Activated T-helper 17 cell treated with anti-CD3 and anti-CD28 coated beads, Interleukin-2, amount 50 U/mL, for 72 hours (primary cell): ENCODE measurements at regions not wholly inside any gene's neighbourhood (a gene's known extent, or its start where the extent isn't known, plus 50 kb on each side); places are given as distances from the start of the nearest gene placed in this dataset.
"Not testable (repeated sequence)": the region's sequence is repeated elsewhere in the genome, so short reads cannot be mapped to it uniquely, and the experiment has no call there.

Source experiments
- ATAC-seq: fragments of 150-1000 bp; cut with Tn5 transposase; replicated peaks from 2 replicates; pipeline ENCODE4 v1.10.0; 2021; ENCODE audit warnings: mild to moderate bottlenecking, moderate library complexity
- H3K27ac Mint-ChIP-seq: one replicate; pipeline ENCODE4 v1.8.0; 2022; ENCODE audit warnings: mixed read lengths
- H3K27me3 Mint-ChIP-seq: one replicate; pipeline ENCODE4 v1.8.0; 2022; ENCODE audit warnings: mixed read lengths
- H3K36me3 Mint-ChIP-seq: one replicate; pipeline ENCODE4 v1.8.0; 2022; ENCODE audit warnings: low read depth, mild to moderate bottlenecking, mixed read lengths
- H3K4me1 Mint-ChIP-seq: one replicate; pipeline ENCODE4 v1.8.0; 2022; ENCODE audit warnings: mixed read lengths
- H3K4me3 Mint-ChIP-seq: one replicate; pipeline ENCODE4 v1.8.0; 2022; ENCODE audit warnings: mild to moderate bottlenecking, mixed read lengths
- H3K9me3 Mint-ChIP-seq: one replicate; pipeline ENCODE4 v1.8.0; 2022; ENCODE audit warnings: mixed read lengths

GRCh38 chr5:173680660-173681242 is 64.3 kb upstream of the BOD1 start:
- no peaks in the 10 kb centered on the region for H3K27me3 Mint-ChIP-seq
- no peaks in the 10 kb centered on the region for H3K4me1 Mint-ChIP-seq
- no peak overlapping the region for H3K4me3 Mint-ChIP-seq
- no peaks in the 10 kb centered on the region for H3K36me3 Mint-ChIP-seq
- no peak overlapping the region for H3K27ac Mint-ChIP-seq
- H3K9me3 Mint-ChIP-seq = no peaks in the 10 kb centered on the region
- no peak for ATAC-seq

- Mint-ChIP-seq H3K27ac (no peak overlapping the region), H3K27me3 (no peaks in the 10 kb centered on the region), H3K4me1 (no peaks in the 10 kb centered on the region), H3K36me3 (no peaks in the 10 kb centered on the region), H3K9me3 (no peaks in the 10 kb centered on the region), H3K4me3 (no peak overlapping the region)
- no peak for ATAC-seq
Observed at GRCh38 chr5:173682313-173682712, 65.9 kb upstream of the BOD1 start.

GRCh38 chr5:173684535-173684934 is 68.1 kb upstream of the BOD1 start:
- ATAC-seq, H3K27me3 Mint-ChIP-seq: not testable (repeated sequence)

GRCh38 chr5:173686950-173687349 is 70.5 kb upstream of the BOD1 start:
- no peaks in the 10 kb centered on the region for H3K36me3 Mint-ChIP-seq
- H3K27ac Mint-ChIP-seq = no peak overlapping the region
- H3K27me3 Mint-ChIP-seq = no peaks in the 10 kb centered on the region
- H3K4me3 Mint-ChIP-seq = no peak overlapping the region
- no peak for ATAC-seq
- no peaks in the 10 kb centered on the region for H3K4me1 Mint-ChIP-seq
- no peaks in the 10 kb centered on the region for H3K9me3 Mint-ChIP-seq

More at GRCh38 chr5:173684535-173684934, 68.1 kb upstream of the BOD1 start:
- not testable (repeated sequence) for H3K9me3 Mint-ChIP-seq, H3K36me3 Mint-ChIP-seq, H3K4me3 Mint-ChIP-seq, H3K4me1 Mint-ChIP-seq, H3K27ac Mint-ChIP-seq

GRCh38 chr5:173688703-173689102 is 72.3 kb upstream of the BOD1 start:
- no peaks in the 10 kb centered on the region for H3K27me3 Mint-ChIP-seq
- no peaks in the 10 kb centered on the region for H3K4me1 Mint-ChIP-seq
- H3K9me3 Mint-ChIP-seq = no peaks in the 10 kb centered on the region
- no peaks in the 10 kb centered on the region for H3K36me3 Mint-ChIP-seq
- no peak overlapping the region for H3K4me3 Mint-ChIP-seq
- ATAC-seq = no peak
- H3K27ac Mint-ChIP-seq = no peak overlapping the region

- H3K27ac Mint-ChIP-seq = no peak overlapping the region
- H3K36me3 Mint-ChIP-seq = no peaks in the 10 kb centered on the region
- ATAC-seq = no peak
- H3K4me1 Mint-ChIP-seq = no peaks in the 10 kb centered on the region
- H3K4me3 Mint-ChIP-seq = no peak overlapping the region
- H3K27me3 Mint-ChIP-seq = no peaks in the 10 kb centered on the region
- H3K9me3 Mint-ChIP-seq = no peaks in the 10 kb centered on the region
Observed at GRCh38 chr5:173689171-173689736, 72.8 kb upstream of the BOD1 start.

- ATAC-seq = no peak
- Mint-ChIP-seq H3K9me3 (no peaks in the 10 kb centered on the region), H3K4me3 (no peak overlapping the region), H3K36me3 (no peaks in the 10 kb centered on the region), H3K27me3 (no peaks in the 10 kb centered on the region), H3K4me1 (no peaks in the 10 kb centered on the region), H3K27ac (no peak overlapping the region)
Observed at GRCh38 chr5:173689737-173690360, 73.4 kb upstream of the BOD1 start.

- Mint-ChIP-seq H3K9me3 (no peaks in the 10 kb centered on the region), H3K27me3 (no peaks in the 10 kb centered on the region), H3K36me3 (no peaks in the 10 kb centered on the region), H3K4me1 (no peaks in the 10 kb centered on the region), H3K4me3 (no peak overlapping the region), H3K27ac (no peak overlapping the region)
- ATAC-seq = no peak
Observed at GRCh38 chr5:173691931-173692330, 75.5 kb upstream of the BOD1 start.

GRCh38 chr5:173693670-173694069 is 77.2 kb upstream of the BOD1 start:
- Mint-ChIP-seq H3K36me3 (no peaks in the 10 kb centered on the region), H3K27me3 (no peaks in the 10 kb centered on the region)

GRCh38 chr5:173696216-173696615 is 79.8 kb upstream of the BOD1 start:
- peaks cover 4% of the 10 kb centered on the region for H3K4me1 Mint-ChIP-seq
- H3K36me3 Mint-ChIP-seq = no peaks in the 10 kb centered on the region
- H3K4me3 Mint-ChIP-seq = no peak overlapping the region
- H3K9me3 Mint-ChIP-seq = no peaks in the 10 kb centered on the region
- no peak overlapping the region for H3K27ac Mint-ChIP-seq
- H3K27me3 Mint-ChIP-seq = no peaks in the 10 kb centered on the region
- ATAC-seq = no peak

More at GRCh38 chr5:173693670-173694069, 77.2 kb upstream of the BOD1 start:
- no peak for ATAC-seq
- Mint-ChIP-seq H3K9me3 (no peaks in the 10 kb centered on the region), H3K4me1 (peaks cover 4% of the 10 kb centered on the region), H3K27ac (no peak overlapping the region), H3K4me3 (no peak overlapping the region)

GRCh38 chr5:173697931-173698579 is 81.6 kb upstream of the BOD1 start:
- ATAC-seq = no peak
- Mint-ChIP-seq H3K4me3 (peak overlapping the region; percentile 52), H3K9me3 (no peaks in the 10 kb centered on the region), H3K4me1 (peaks cover 4% of the 10 kb centered on the region), H3K36me3 (no peaks in the 10 kb centered on the region), H3K27ac (peak overlapping the region; percentile 58), H3K27me3 (no peaks in the 10 kb centered on the region)

- no peak overlapping the region for H3K27ac Mint-ChIP-seq
Observed at GRCh38 chr5:173699966-173700365, 83.5 kb upstream of the BOD1 start.

GRCh38 chr5:173703466-173703865 is 87.0 kb upstream of the BOD1 start:
- H3K9me3 Mint-ChIP-seq = no peaks in the 10 kb centered on the region
- H3K4me1 Mint-ChIP-seq = peaks cover 2% of the 10 kb centered on the region
- ATAC-seq = no peak
- no peak overlapping the region for H3K4me3 Mint-ChIP-seq
- no peaks in the 10 kb centered on the region for H3K36me3 Mint-ChIP-seq
- H3K27ac Mint-ChIP-seq = no peak overlapping the region
- H3K27me3 Mint-ChIP-seq = no peaks in the 10 kb centered on the region

More at GRCh38 chr5:173699966-173700365, 83.5 kb upstream of the BOD1 start:
- H3K4me3 Mint-ChIP-seq = no peak overlapping the region
- ATAC-seq = no peak
- H3K27me3 Mint-ChIP-seq = no peaks in the 10 kb centered on the region
- no peaks in the 10 kb centered on the region for H3K9me3 Mint-ChIP-seq
- H3K36me3 Mint-ChIP-seq = no peaks in the 10 kb centered on the region
- peaks cover 4% of the 10 kb centered on the region for H3K4me1 Mint-ChIP-seq

- no peaks in the 10 kb centered on the region for H3K4me1 Mint-ChIP-seq
Observed at GRCh38 chr5:173704615-173705511, 88.4 kb upstream of the BOD1 start.

More at GRCh38 chr5:173704615-173705511, 88.4 kb upstream of the BOD1 start:
- ATAC-seq = no peak
- no peak overlapping the region for H3K4me3 Mint-ChIP-seq
- no peaks in the 10 kb centered on the region for H3K9me3 Mint-ChIP-seq
- no peaks in the 10 kb centered on the region for H3K27me3 Mint-ChIP-seq
- no peaks in the 10 kb centered on the region for H3K36me3 Mint-ChIP-seq
- H3K27ac Mint-ChIP-seq = no peak overlapping the region
